ENCODE measurements at regions not wholly inside any gene's neighbourhood (a gene's known extent, or its start where the extent isn't known, plus 50 kb on each side); places are given as distances from the start of the nearest gene placed in this dataset.

DNA sequence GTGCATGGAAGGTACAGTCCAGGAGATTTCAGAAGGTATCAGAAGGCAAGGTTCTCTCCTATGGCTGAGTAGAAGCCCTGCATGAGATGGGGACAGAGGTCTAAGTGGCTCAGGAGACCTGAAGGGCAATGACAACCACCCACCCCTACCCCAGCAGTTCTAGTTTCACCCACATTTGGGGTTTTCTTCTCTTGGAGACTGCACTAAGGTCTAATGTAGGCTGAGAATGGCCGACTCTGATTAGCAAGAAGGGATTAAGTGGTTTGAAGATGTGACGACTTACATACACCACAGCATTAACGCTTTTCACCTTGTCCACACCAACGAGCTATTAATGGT, 71.7 kb upstream of the SOX5 start:
- H4K20me1 ChIP-seq (ENCODE audit: insufficient read depth, low read length) = no peaks in the 10 kb centered on the region
- no peaks in the 10 kb centered on the region for H3K27me3 ChIP-seq (ENCODE audit: insufficient read depth, low read length)
- Mint-ChIP-seq H3K4me3 (ENCODE audit: unreplicated experiment) (no peak overlapping the region), H3K36me3 (ENCODE audit: low read depth, unreplicated experiment) (no peaks in the 10 kb centered on the region), H3K27me3 (ENCODE audit: low read depth, unreplicated experiment) (no peaks in the 10 kb centered on the region), H3K4me1 (ENCODE audit: low read depth, unreplicated experiment) (no peaks in the 10 kb centered on the region), H3K27ac (ENCODE audit: unreplicated experiment) (no peak overlapping the region), H3K9me3 (ENCODE audit: unreplicated experiment) (no peaks in the 10 kb centered on the region)
- H3K9ac ChIP-seq (ENCODE audit: low read length) = no peak overlapping the region
- H3K79me2 ChIP-seq (ENCODE audit: insufficient read depth, low read length) = no peaks in the 10 kb centered on the region
- no peak overlapping the region for H3K4me2 ChIP-seq (ENCODE audit: low read length)
- DNase-seq (ENCODE audit: low read depth) (no peak), FAIRE-seq (no peak)
- no peak overlapping the region for H2AFZ ChIP-seq (ENCODE audit: low read depth, low read length)
- H3K27ac ChIP-seq (ENCODE audit: low read depth, low read length) = no peak overlapping the region
- no peaks in the 10 kb centered on the region for H3K9me3 ChIP-seq (ENCODE audit: insufficient read depth, low read depth, low read length)
- H3K4me3 ChIP-seq (ENCODE audit: insufficient read depth, low read depth, low read length) = no peak overlapping the region
- no peaks in the 10 kb centered on the region for H3K36me3 ChIP-seq (ENCODE audit: insufficient read depth, low read length)
- TF ChIP-seq EZH2 (IDR thresholded peaks at IDR 0.05; ENCODE audit: insufficient read depth, low read length) (no peak), CTCF (IDR thresholded peaks at IDR 0.05; ENCODE audit: insufficient read depth, low read depth, low read length) (no peak)
- H3K4me1 ChIP-seq (ENCODE audit: insufficient read depth, low read length) = no peaks in the 10 kb centered on the region

DNA sequence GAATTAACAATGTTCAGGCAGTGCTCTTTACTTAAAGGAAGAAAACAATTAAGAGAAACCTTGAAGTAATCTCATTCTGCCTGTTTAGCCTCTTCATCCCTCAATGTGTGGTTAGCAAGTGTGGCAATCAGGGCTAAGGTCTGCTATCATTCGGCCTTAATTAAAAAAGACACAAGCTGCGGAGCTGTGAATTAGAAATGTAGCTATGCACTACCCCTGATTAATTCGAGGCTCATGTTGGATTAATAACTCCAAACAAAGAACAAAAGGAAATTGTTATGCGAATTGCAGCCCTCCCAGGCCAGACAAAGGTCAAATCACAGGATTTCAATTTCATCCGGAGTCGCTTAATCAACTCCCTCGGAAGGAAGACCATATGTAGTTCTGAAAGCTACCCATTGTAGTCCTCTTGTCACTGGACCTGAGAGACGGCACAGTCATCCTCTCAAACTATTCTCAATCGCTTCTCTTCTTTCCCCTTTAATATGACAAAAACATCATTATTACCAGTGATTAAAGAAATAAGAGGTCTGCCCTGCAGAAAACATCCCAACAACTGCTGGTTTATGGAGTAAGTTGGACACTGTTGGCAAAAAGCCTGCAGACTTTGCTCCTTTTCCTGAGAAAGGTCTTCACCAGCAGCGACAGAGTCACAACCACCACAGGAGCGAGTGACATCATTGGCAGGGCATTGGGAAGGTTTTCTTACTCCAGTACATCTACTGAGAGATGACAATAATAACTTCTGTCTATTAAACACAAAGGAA, 71.1 kb upstream of the SOX5 start:
- H3K4me2 ChIP-seq (ENCODE audit: low read length) = no peak overlapping the region
- H4K20me1 ChIP-seq (ENCODE audit: insufficient read depth, low read length) = no peaks in the 10 kb centered on the region
- Mint-ChIP-seq H3K9me3 (ENCODE audit: unreplicated experiment) (no peaks in the 10 kb centered on the region), H3K4me3 (ENCODE audit: unreplicated experiment) (no peak overlapping the region), H3K27me3 (ENCODE audit: low read depth, unreplicated experiment) (no peaks in the 10 kb centered on the region), H3K36me3 (ENCODE audit: low read depth, unreplicated experiment) (no peaks in the 10 kb centered on the region), H3K27ac (ENCODE audit: unreplicated experiment) (no peak overlapping the region), H3K4me1 (ENCODE audit: low read depth, unreplicated experiment) (no peaks in the 10 kb centered on the region)
- H3K4me1 ChIP-seq (ENCODE audit: insufficient read depth, low read length) = no peaks in the 10 kb centered on the region
- no peaks in the 10 kb centered on the region for H3K9me3 ChIP-seq (ENCODE audit: insufficient read depth, low read depth, low read length)
- H3K27me3 ChIP-seq (ENCODE audit: insufficient read depth, low read length) = no peaks in the 10 kb centered on the region
- TF ChIP-seq CTCF (IDR thresholded peaks at IDR 0.05; ENCODE audit: insufficient read depth, low read depth, low read length) (no peak), EZH2 (IDR thresholded peaks at IDR 0.05; ENCODE audit: insufficient read depth, low read length) (no peak)
- no peaks in the 10 kb centered on the region for H3K79me2 ChIP-seq (ENCODE audit: insufficient read depth, low read length)
- FAIRE-seq (no peak), DNase-seq (ENCODE audit: low read depth) (no peak)
- H3K27ac ChIP-seq (ENCODE audit: low read depth, low read length) = no peak overlapping the region
- H3K4me3 ChIP-seq (ENCODE audit: insufficient read depth, low read depth, low read length) = no peak overlapping the region
- no peak overlapping the region for H3K9ac ChIP-seq (ENCODE audit: low read length)
- H2AFZ ChIP-seq (ENCODE audit: low read depth, low read length) = no peak overlapping the region
- no peaks in the 10 kb centered on the region for H3K36me3 ChIP-seq (ENCODE audit: insufficient read depth, low read length)

- Mint-ChIP-seq H3K9me3 (ENCODE audit: unreplicated experiment) (no peaks in the 10 kb centered on the region), H3K4me1 (ENCODE audit: low read depth, unreplicated experiment) (peaks cover 2% of the 10 kb centered on the region), H3K4me3 (ENCODE audit: unreplicated experiment) (no peak overlapping the region), H3K27me3 (ENCODE audit: low read depth, unreplicated experiment) (no peaks in the 10 kb centered on the region), H3K27ac (ENCODE audit: unreplicated experiment) (no peak overlapping the region), H3K36me3 (ENCODE audit: low read depth, unreplicated experiment) (no peaks in the 10 kb centered on the region)
- H3K9me3 ChIP-seq (ENCODE audit: insufficient read depth, low read depth, low read length) = no peaks in the 10 kb centered on the region
- H3K9ac ChIP-seq (ENCODE audit: low read length) = no peak overlapping the region
- H3K27me3 ChIP-seq (ENCODE audit: insufficient read depth, low read length) = no peaks in the 10 kb centered on the region
- TF ChIP-seq CTCF (IDR thresholded peaks at IDR 0.05; ENCODE audit: insufficient read depth, low read depth, low read length) (no peak), EZH2 (IDR thresholded peaks at IDR 0.05; ENCODE audit: insufficient read depth, low read length) (no peak)
- H3K79me2 ChIP-seq (ENCODE audit: insufficient read depth, low read length) = no peaks in the 10 kb centered on the region
- no peaks in the 10 kb centered on the region for H4K20me1 ChIP-seq (ENCODE audit: insufficient read depth, low read length)
- H3K4me2 ChIP-seq (ENCODE audit: low read length) = no peak overlapping the region
- no peaks in the 10 kb centered on the region for H3K36me3 ChIP-seq (ENCODE audit: insufficient read depth, low read length)
- no peak overlapping the region for H2AFZ ChIP-seq (ENCODE audit: low read depth, low read length)
- no peaks in the 10 kb centered on the region for H3K4me1 ChIP-seq (ENCODE audit: insufficient read depth, low read length)
- DNase-seq (ENCODE audit: low read depth) = no peak
- H3K4me3 ChIP-seq (ENCODE audit: insufficient read depth, low read depth, low read length) = no peak overlapping the region
- no peak for FAIRE-seq
- H3K27ac ChIP-seq (ENCODE audit: low read depth, low read length) = no peak overlapping the region
Measured at GRCh38 chr12:24015833-24016160, 66.3 kb upstream of the SOX5 start.
